HepG2 (cell line): ENCODE measurements at regions not wholly inside any gene's neighbourhood (a gene's known extent, or its start where the extent isn't known, plus 50 kb on each side); places are given as distances from the start of the nearest gene placed in this dataset.

Source experiments
- ATRX ChIP-seq: sonication (generic); formaldehyde crosslinking; IDR thresholded peaks from 2 replicates; pipeline ENCODE4 v1.4.0; 2020; ENCODE audit warnings: missing genetic modification reagents, borderline replicate concordance
- EP300 ChIP-seq, 3 experiments: sonication (generic) in 1 of 3; formaldehyde crosslinking in 1 of 3; IDR thresholded peaks; 2 replicates each; pipeline versions ENCODE4 v1.5.1 to v1.6.1; 2011 to 2020; ENCODE audit warnings: low read depth in 2 of 3, low read length in 2 of 3, borderline replicate concordance in 1 of 3, improper control_type of control experiment in 1 of 3, mild to moderate bottlenecking in 1 of 3, missing genetic modification reagents in 1 of 3, moderate library complexity in 1 of 3
- FOSL2 ChIP-seq: sonication (generic); formaldehyde crosslinking; IDR thresholded peaks from 2 replicates; pipeline ENCODE4 v1.4.0; 2020; ENCODE audit warnings: missing genetic modification reagents
- MAFF ChIP-seq: IDR thresholded peaks from 2 replicates; pipeline ENCODE4 v1.6.1; 2011; ENCODE audit warnings: low read depth, low read length, improper control_type of control experiment
- MEIS2 ChIP-seq: sonication (generic); formaldehyde crosslinking; IDR thresholded peaks from 2 replicates; pipeline ENCODE4 v1.9.0; 2021; ENCODE audit warnings: mild to moderate bottlenecking, missing genetic modification reagents
- MNT ChIP-seq: fragments of 450-650 bp; IDR thresholded peaks from 2 replicates; pipeline ENCODE4 v1.6.1; 2016
- MTA3 ChIP-seq: sonication (generic); formaldehyde crosslinking; IDR thresholded peaks from 2 replicates; pipeline ENCODE4 v1.4.0; 2020; ENCODE audit warnings: missing genetic modification reagents
- PHF21A ChIP-seq: sonication (generic); formaldehyde crosslinking; IDR thresholded peaks from 2 replicates; pipeline ENCODE4 v1.5.0; 2020; ENCODE audit warnings: mild to moderate bottlenecking, missing genetic modification reagents
- RBM22 ChIP-seq: fragments of 200-400 bp; formaldehyde crosslinking; optimal IDR thresholded peaks from 2 replicates; pipeline ENCODE3; 2017; ENCODE audit warnings: mild to moderate bottlenecking, low read length, moderate library complexity
- SIN3B ChIP-seq: fragments of 150-350 bp; IDR thresholded peaks from 2 replicates; pipeline ENCODE4 v1.6.1; 2014; ENCODE audit warnings: low read length
- STAG1 ChIP-seq: sonication (generic); formaldehyde crosslinking; IDR thresholded peaks from 2 replicates; pipeline ENCODE4 v1.4.0; 2020; ENCODE audit warnings: missing genetic modification reagents
- TBX3 ChIP-seq: fragments of 450-650 bp; IDR thresholded peaks from 2 replicates; pipeline ENCODE4 v1.6.1; 2017; ENCODE audit warnings: antibody characterized with exemption, mild to moderate bottlenecking, inconsistent platforms, borderline replicate concordance
- TOE1 ChIP-seq: sonication (generic); formaldehyde crosslinking; IDR thresholded peaks from 2 replicates; pipeline ENCODE4 v1.4.0; 2020; ENCODE audit warnings: mild to moderate bottlenecking, missing genetic modification reagents
- ZFP90 ChIP-seq: sonication (generic); formaldehyde crosslinking; IDR thresholded peaks from 2 replicates; pipeline ENCODE4 v1.8.0; 2022; ENCODE audit warnings: missing genetic modification reagents, mild to moderate bottlenecking, inconsistent platforms, borderline replicate concordance
- ZFYVE20 ChIP-seq: sonication (generic); formaldehyde crosslinking; IDR thresholded peaks from 2 replicates; pipeline ENCODE4 v1.8.0; 2023; ENCODE audit warnings: low read depth, mild to moderate bottlenecking, moderate library complexity, missing genetic modification reagents, borderline replicate concordance
- ZNF224 ChIP-seq: sonication (generic); formaldehyde crosslinking; IDR thresholded peaks from 2 replicates; pipeline ENCODE4 v1.5.0; 2020; ENCODE audit warnings: mild to moderate bottlenecking, missing genetic modification reagents
- ZNF263 ChIP-seq: sonication (generic); formaldehyde crosslinking; IDR thresholded peaks from 2 replicates; pipeline ENCODE4 v1.4.0; 2020; ENCODE audit warnings: missing genetic modification reagents
- ZNF264 ChIP-seq: sonication (generic); formaldehyde crosslinking; IDR thresholded peaks from 2 replicates; pipeline ENCODE4 v1.4.0; 2020; ENCODE audit warnings: missing genetic modification reagents
- ZNF30 ChIP-seq: sonication (generic); formaldehyde crosslinking; IDR thresholded peaks from 2 replicates; pipeline ENCODE4 v1.5.0; 2020; ENCODE audit warnings: mild to moderate bottlenecking, missing genetic modification reagents
- ZNF329 ChIP-seq: sonication (generic); formaldehyde crosslinking; IDR thresholded peaks from 2 replicates; pipeline ENCODE4 v1.9.0; 2021; ENCODE audit warnings: low read depth, mild to moderate bottlenecking, missing genetic modification reagents
- ZNF768 ChIP-seq: sonication (generic); formaldehyde crosslinking; IDR thresholded peaks from 2 replicates; pipeline ENCODE4 v1.4.0; 2020; ENCODE audit warnings: missing genetic modification reagents
- ZNF776 ChIP-seq: sonication (generic); formaldehyde crosslinking; IDR thresholded peaks from 2 replicates; pipeline ENCODE4 v1.4.0; 2020; ENCODE audit warnings: mild to moderate bottlenecking, missing genetic modification reagents
- ZNF788 ChIP-seq: sonication (generic); formaldehyde crosslinking; IDR thresholded peaks from 2 replicates; pipeline ENCODE4 v1.5.0; 2020; ENCODE audit warnings: mild to moderate bottlenecking, missing genetic modification reagents, borderline replicate concordance
- ZSCAN30 ChIP-seq: sonication (generic); formaldehyde crosslinking; IDR thresholded peaks from 2 replicates; pipeline ENCODE4 v1.5.0; 2020; ENCODE audit warnings: mild to moderate bottlenecking, missing genetic modification reagents
- TF ChIP-seq, protein P1 (sequence below): sonication (generic); formaldehyde crosslinking; IDR thresholded peaks from 2 replicates; pipeline ENCODE4 v1.4.0; 2020; ENCODE audit warnings: mild to moderate bottlenecking, missing genetic modification reagents, borderline replicate concordance

DNA sequence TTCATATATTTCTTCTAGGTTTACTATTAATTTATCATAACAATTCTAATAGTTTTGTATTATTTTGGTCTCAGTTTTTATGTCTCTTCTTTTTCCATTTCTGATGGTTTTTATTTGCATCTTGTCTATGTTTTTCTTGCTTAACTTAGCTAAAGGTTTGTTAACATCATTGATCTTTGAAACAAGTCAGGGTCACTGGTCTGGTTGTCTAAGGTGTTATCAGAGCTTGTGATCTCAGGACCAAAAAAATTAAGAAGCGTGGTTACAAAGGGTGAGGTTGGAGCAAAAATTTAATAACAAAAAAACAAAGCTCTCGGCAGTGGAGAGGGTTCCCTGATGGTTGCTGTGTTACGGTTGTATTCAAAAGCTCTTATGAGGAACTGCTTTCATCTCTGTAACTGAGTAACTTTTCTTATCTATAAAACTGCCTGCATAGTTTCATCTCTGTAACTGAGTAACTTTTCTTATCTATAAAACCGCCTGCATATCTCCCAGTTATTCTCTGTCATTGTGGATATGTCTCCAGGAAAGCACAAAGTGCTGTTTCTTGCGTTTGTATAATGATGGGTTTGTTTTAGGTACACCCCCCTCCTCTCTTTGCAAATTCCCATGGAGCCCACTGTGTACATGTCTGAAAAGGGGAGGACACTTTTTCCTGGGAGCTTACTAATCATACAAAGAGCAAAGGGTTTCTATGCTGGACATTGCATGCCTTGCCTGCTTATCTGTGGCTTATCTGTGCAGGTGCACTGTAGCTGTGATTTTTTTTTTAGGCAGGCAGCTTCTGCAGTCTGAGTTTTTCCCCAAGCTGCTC lies 62.4 kb upstream of the UGT2B15 start (continued):
- TF ChIP-seq EP300 (IDR thresholded peaks at IDR 0.05; ENCODE audit: low read depth in 2 of 2, low read length in 2 of 2) (peak; percentile 69 to 97; a peak in 2 of 4 replicates), EP300 (CRISPR knock-in tag; IDR thresholded peaks at IDR 0.05; ENCODE audit: borderline replicate concordance) (peak; percentile 95), ZNF224 (no peak), ZNF768 (CRISPR knock-in tag) (no peak), ZNF776 (no peak), MNT (no peak; the same call in 1 of the 2 replicates), MAFF (peak; percentile 42; the same call in 1 of the 2 replicates), ZFP90 (no peak; the same call in 1 of the 2 replicates), ZNF30 (CRISPR knock-in tag) (no peak), ZNF329 (no peak), ZSCAN30 (CRISPR knock-in tag) (no peak), ZNF263 (CRISPR knock-in tag) (peak; percentile 65; the same call in 1 of the 2 replicates), TOE1 (CRISPR knock-in tag) (0 out of 2 replicates have a peak, but pooled peaks have one; percentile 81), PHF21A (CRISPR knock-in tag) (peak; percentile 92), ZFYVE20 (no peak), SIN3B (no peak), ZNF788 (CRISPR knock-in tag) (peak; percentile 21; the same call in 1 of the 2 replicates), FOSL2 (CRISPR knock-in tag) (peak; percentile 76), TBX3 (peak; percentile 65), STAG1 (CRISPR knock-in tag) (peak; percentile 59), ATRX (CRISPR knock-in tag) (no peak), RBM22 (peak; percentile 57), MEIS2 (CRISPR knock-in tag) (peak; percentile 72), MTA3 (CRISPR knock-in tag) (no peak), ZNF264 (CRISPR knock-in tag) (no peak; the same call in none of the 2 replicates)
- TF ChIP-seq, protein P1, sequence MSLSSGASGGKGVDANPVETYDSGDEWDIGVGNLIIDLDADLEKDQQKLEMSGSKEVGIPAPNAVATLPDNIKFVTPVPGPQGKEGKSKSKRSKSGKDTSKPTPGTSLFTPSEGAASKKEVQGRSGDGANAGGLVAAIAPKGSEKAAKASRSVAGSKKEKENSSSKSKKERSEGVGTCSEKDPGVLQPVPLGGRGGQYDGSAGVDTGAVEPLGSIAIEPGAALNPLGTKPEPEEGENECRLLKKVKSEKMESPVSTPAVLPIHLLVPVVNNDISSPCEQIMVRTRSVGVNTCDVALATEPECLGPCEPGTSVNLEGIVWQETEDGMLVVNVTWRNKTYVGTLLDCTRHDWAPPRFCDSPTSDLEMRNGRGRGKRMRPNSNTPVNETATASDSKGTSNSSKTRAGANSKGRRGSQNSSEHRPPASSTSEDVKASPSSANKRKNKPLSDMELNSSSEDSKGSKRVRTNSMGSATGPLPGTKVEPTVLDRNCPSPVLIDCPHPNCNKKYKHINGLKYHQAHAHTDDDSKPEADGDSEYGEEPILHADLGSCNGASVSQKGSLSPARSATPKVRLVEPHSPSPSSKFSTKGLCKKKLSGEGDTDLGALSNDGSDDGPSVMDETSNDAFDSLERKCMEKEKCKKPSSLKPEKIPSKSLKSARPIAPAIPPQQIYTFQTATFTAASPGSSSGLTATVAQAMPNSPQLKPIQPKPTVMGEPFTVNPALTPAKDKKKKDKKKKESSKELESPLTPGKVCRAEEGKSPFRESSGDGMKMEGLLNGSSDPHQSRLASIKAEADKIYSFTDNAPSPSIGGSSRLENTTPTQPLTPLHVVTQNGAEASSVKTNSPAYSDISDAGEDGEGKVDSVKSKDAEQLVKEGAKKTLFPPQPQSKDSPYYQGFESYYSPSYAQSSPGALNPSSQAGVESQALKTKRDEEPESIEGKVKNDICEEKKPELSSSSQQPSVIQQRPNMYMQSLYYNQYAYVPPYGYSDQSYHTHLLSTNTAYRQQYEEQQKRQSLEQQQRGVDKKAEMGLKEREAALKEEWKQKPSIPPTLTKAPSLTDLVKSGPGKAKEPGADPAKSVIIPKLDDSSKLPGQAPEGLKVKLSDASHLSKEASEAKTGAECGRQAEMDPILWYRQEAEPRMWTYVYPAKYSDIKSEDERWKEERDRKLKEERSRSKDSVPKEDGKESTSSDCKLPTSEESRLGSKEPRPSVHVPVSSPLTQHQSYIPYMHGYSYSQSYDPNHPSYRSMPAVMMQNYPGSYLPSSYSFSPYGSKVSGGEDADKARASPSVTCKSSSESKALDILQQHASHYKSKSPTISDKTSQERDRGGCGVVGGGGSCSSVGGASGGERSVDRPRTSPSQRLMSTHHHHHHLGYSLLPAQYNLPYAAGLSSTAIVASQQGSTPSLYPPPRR (CRISPR knock-in tag) = peak; percentile 90; the same call in 1 of the 2 replicates
